ENCODE measurements at regions not wholly inside any gene's neighbourhood (a gene's known extent, or its start where the extent isn't known, plus 50 kb on each side); places are given as distances from the start of the nearest gene placed in this dataset.

DNA sequence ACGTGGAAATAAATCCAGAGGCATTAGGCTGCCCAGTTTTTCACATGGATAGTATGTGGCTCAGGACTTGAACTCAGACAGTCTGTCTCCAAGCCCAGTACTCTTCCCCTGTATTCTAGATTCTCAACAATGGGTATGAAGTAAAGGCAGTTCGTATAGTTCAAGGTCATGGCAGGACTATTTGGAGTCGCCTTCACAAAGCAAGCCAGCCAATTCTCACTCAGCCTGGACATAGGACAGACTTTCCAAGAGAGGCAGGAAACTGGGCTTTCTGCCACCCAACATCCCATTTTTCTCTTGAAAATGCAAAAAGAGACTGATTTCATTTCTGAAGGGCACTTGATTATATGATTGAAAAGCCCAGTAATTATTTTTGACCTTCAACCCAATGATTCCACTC lies 111.0 kb downstream of the EDN1 start:
- Histone ChIP-seq H3T11ph (ENCODE audit: low read length) (no peak overlapping the region), H3K27ac (ENCODE audit: insufficient read length, low read depth, low read length) (no peak overlapping the region), H4K20me1 (ENCODE audit: control insufficient read depth, insufficient read depth, insufficient read length) (no peaks in the 10 kb centered on the region), H3K56ac (ENCODE audit: insufficient read length, low read depth, low read length) (no peak overlapping the region), H4K91ac (ENCODE audit: insufficient read length, low read depth, low read length) (no peak overlapping the region), H2AFZ (ENCODE audit: low read length) (no peak overlapping the region), H2AK5ac (ENCODE audit: insufficient read length, low read length) (no peak overlapping the region), H3K23ac (ENCODE audit: insufficient read length, low read depth, low read length) (no peak overlapping the region), H2BK120ac (ENCODE audit: low read depth, low read length, poor library complexity, severe bottlenecking) (no peak overlapping the region), H3K4ac (ENCODE audit: low read depth, low read length) (no peak overlapping the region), H3K79me2 (ENCODE audit: insufficient read depth, low read length) (no peaks in the 10 kb centered on the region), H3K27me3 (ENCODE audit: insufficient read depth, low read length) (no peaks in the 10 kb centered on the region), H2BK20ac (ENCODE audit: low read depth, low read length, poor library complexity, severe bottlenecking) (no peak overlapping the region), H2BK5ac (ENCODE audit: insufficient read length, low read length) (no peak overlapping the region), H3K23me2 (ENCODE audit: insufficient read length, low read depth, low read length, poor library complexity, severe bottlenecking) (no peaks in the 10 kb centered on the region), H3K79me1 (ENCODE audit: insufficient read depth, low read depth, low read length, poor library complexity, severe bottlenecking) (no peaks in the 10 kb centered on the region), H4K5ac (ENCODE audit: insufficient read length, low read depth, low read length) (no peak overlapping the region), H3K4me2 (ENCODE audit: insufficient read depth, insufficient read length, low read length) (no peak overlapping the region), H4K8ac (replicated peaks; ENCODE audit: insufficient read length, low read depth, low read length) (no peak overlapping the region), H3K4me1 (ENCODE audit: insufficient read depth, low read length) (no peaks in the 10 kb centered on the region; the same call in 1 of the 2 replicates), H2BK15ac (ENCODE audit: low read depth, low read length) (no peak overlapping the region), H3K9ac (ENCODE audit: extremely low read depth, insufficient read length, low read length) (no peak overlapping the region), H3K14ac (ENCODE audit: insufficient read depth, low read length) (no peak overlapping the region), H3K9me3 (ENCODE audit: control insufficient read depth, low read depth, low read length) (no peaks in the 10 kb centered on the region), H2BK12ac (ENCODE audit: insufficient read length, low read depth, low read length) (no peak overlapping the region), H3K18ac (ENCODE audit: insufficient read length, low read depth, low read length) (no peak overlapping the region)
- Mint-ChIP-seq H3K4me1 (peaks cover 10 to 15% of the 10 kb centered on the region in 2 experiments), H3K27ac (no peak overlapping the region), H3K4me3 (no peak overlapping the region), H3K9me3 (no peaks in the 10 kb centered on the region), H3K36me3 (ENCODE audit: insufficient read depth in 1 of 3, low read depth in 3 of 3) (no peaks in the 10 kb centered on the region; a peak in 1 of 7 replicates), H3K27me3 (ENCODE audit: low read depth) (no peaks in the 10 kb centered on the region)
- DNase-seq = no peak
- WGBS (ENCODE audit: extremely low coverage, insufficient read length, low lambda C conversion rate) = no CpG with 5 or more reads among the region's 3 CpGs
- TF ChIP-seq, protein P1, sequence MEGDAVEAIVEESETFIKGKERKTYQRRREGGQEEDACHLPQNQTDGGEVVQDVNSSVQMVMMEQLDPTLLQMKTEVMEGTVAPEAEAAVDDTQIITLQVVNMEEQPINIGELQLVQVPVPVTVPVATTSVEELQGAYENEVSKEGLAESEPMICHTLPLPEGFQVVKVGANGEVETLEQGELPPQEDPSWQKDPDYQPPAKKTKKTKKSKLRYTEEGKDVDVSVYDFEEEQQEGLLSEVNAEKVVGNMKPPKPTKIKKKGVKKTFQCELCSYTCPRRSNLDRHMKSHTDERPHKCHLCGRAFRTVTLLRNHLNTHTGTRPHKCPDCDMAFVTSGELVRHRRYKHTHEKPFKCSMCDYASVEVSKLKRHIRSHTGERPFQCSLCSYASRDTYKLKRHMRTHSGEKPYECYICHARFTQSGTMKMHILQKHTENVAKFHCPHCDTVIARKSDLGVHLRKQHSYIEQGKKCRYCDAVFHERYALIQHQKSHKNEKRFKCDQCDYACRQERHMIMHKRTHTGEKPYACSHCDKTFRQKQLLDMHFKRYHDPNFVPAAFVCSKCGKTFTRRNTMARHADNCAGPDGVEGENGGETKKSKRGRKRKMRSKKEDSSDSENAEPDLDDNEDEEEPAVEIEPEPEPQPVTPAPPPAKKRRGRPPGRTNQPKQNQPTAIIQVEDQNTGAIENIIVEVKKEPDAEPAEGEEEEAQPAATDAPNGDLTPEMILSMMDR (conservative IDR thresholded peaks at IDR 0.05) = no peak

Measured in H9 (cell line).